ENCODE measurements at regions not wholly inside any gene's neighbourhood (a gene's known extent, or its start where the extent isn't known, plus 50 kb on each side); places are given as distances from the start of the nearest gene placed in this dataset.

GRCh38 chr1:101290922-101291561 lies 54.2 kb downstream of the S1PR1 start:
- DNase-seq, result no peak

GRCh38 chr1:101291562-101292380 lies 55.0 kb downstream of the S1PR1 start:
- no peak for DNase-seq

- no peak for DNase-seq
Observed at GRCh38 chr1:101293461-101294051, 56.7 kb downstream of the S1PR1 start.

- DNase-seq, result no peak
Observed at GRCh38 chr1:101295209-101295608, 58.4 kb downstream of the S1PR1 start.

GRCh38 chr1:101298663-101299062 lies 61.8 kb downstream of the S1PR1 start:
- no peak for DNase-seq

- no peak for DNase-seq
Observed at GRCh38 chr1:101299141-101299540, 62.3 kb downstream of the S1PR1 start.

GRCh38 chr1:101299710-101300109 lies 62.9 kb downstream of the S1PR1 start:
- DNase-seq, result no peak

- no peak for DNase-seq
Observed at GRCh38 chr1:101300916-101301315, 64.1 kb downstream of the S1PR1 start.

GRCh38 chr1:101301446-101302057 lies 64.7 kb downstream of the S1PR1 start:
- DNase-seq, result no peak

GRCh38 chr1:101302831-101303511 lies 66.2 kb downstream of the S1PR1 start:
- DNase-seq, result no peak

- DNase-seq, result no peak
Observed at GRCh38 chr1:101307985-101308689, 71.3 kb downstream of the S1PR1 start.

GRCh38 chr1:101308935-101309333 lies 72.1 kb downstream of the S1PR1 start:
- no peak for DNase-seq

- DNase-seq, result no peak
Observed at GRCh38 chr1:101309334-101310311, 72.8 kb downstream of the S1PR1 start.

GRCh38 chr1:101310506-101310905 lies 73.7 kb downstream of the S1PR1 start:
- no peak for DNase-seq

GRCh38 chr1:101311146-101311920 lies 74.5 kb downstream of the S1PR1 start:
- no peak for DNase-seq

GRCh38 chr1:101312147-101312546 lies 75.3 kb downstream of the S1PR1 start:
- DNase-seq, result no peak

- DNase-seq, result no peak
Observed at GRCh38 chr1:101313356-101313755, 76.5 kb downstream of the S1PR1 start.

- no peak for DNase-seq
Observed at GRCh38 chr1:101314244-101314643, 77.4 kb downstream of the S1PR1 start.

- DNase-seq, result no peak
Observed at GRCh38 chr1:101316256-101316655, 79.4 kb downstream of the S1PR1 start.

- DNase-seq, result no peak
Observed at GRCh38 chr1:101316799-101317198, 80.0 kb downstream of the S1PR1 start.

Data from NCI-H2081 treated with DMSO at 0.1 percent for 48 hours (cell line).